AG04450 (cell line): ENCODE measurements at regions not wholly inside any gene's neighbourhood (a gene's known extent, or its start where the extent isn't known, plus 50 kb on each side); places are given as distances from the start of the nearest gene placed in this dataset.
"Not testable (repeated sequence)": the region's sequence is repeated elsewhere in the genome, so short reads cannot be mapped to it uniquely, and the experiment has no call there.

Experiments used
- CTCF ChIA-PET: fragments of 300-600, 350-600 bp; formaldehyde crosslinking; extraction: SDS; loops from one replicate; lab custom pipeline; 2022; ENCODE audit warnings: antibody characterized with exemption, inconsistent platforms; lab: Charles Lee
- POLR2A ChIA-PET: fragments of 350-600 bp; formaldehyde crosslinking; extraction: SDS; loops from one replicate; lab custom pipeline; 2021; ENCODE audit warnings: antibody characterized with exemption, inconsistent platforms; lab: Yijun Ruan, JAX
- DNase-seq: peaks from one replicate; pipeline ENCODE4 v3.0.0-alpha.2; 2011; ENCODE audit warnings: low read depth, low spot score
- H3K27ac ChIP-seq: one replicate; pipeline ENCODE4 v1.5.1; 2012; ENCODE audit warnings: low read depth, low read length, control low read depth
- H3K27me3 ChIP-seq: one replicate; pipeline ENCODE4 v1.6.0; 2012; ENCODE audit warnings: low read length; ENCODE audit not compliant: control insufficient read depth, insufficient read depth
- H3K4me3 ChIP-seq: 2 replicates; pipeline ENCODE4 v1.5.1; 2011; ENCODE audit warnings: mild to moderate bottlenecking, low read depth, low read length, control low read depth
- H3K9me3 ChIP-seq: 2 replicates; pipeline ENCODE4 v1.5.1; 2012; ENCODE audit warnings: low read length; ENCODE audit not compliant: control insufficient read depth, insufficient read depth
- TF ChIP-seq, protein P1 (sequence below): IDR thresholded peaks from 2 replicates; pipeline ENCODE4 v1.5.1; 2011; ENCODE audit warnings: low read depth, low read length, control low read depth, inconsistent platforms

DNA sequence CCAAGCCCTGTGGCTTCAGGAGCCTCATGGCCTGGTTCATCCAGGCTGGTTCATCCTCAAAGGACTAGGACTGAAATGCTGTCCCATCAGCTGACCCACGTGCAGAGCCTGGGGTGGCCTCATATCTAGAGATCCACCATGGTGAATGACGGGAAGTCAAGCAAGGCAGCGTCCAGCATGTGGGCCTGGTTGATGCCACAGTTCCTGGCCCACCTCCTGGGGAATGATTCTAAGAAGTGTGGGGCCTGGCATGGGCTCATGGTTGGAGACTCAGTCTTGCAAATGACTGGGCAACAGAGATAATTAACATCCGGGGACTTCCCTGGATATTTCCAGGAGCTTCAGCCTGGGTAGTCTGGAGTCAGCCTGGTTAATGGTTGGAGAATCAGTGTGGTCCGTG lies 302.4 kb upstream of the SFSWAP start:
- ChIA-PET POLR2A (no interaction called here), CTCF (no interaction called here)
- H3K27ac ChIP-seq = no peak overlapping the region

DNA sequence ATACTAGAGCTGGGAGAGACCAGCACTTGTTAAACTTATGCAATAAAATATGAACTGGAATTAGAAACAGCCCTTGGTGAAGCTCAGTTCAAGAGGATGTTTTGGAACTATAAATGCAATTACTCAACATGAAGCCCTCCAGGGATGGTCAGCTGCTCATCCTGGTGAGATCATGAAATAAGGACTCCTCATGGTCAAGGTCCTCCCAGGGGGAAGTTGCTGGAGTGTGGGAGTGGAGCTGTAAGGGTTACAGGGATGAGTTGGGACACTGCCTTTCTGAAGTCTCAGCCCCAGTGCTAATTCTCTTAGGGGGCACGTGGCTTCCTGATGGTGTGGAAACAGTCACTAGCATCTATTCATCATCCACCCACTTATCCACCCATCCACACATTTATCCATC lies 301.7 kb upstream of the SFSWAP start:
- no peak overlapping the region for H3K27ac ChIP-seq
- POLR2A ChIA-PET = no interaction called here
- H3K9me3 ChIP-seq = peaks cover 68% of the 10 kb centered on the region
- TF ChIP-seq, protein P1, sequence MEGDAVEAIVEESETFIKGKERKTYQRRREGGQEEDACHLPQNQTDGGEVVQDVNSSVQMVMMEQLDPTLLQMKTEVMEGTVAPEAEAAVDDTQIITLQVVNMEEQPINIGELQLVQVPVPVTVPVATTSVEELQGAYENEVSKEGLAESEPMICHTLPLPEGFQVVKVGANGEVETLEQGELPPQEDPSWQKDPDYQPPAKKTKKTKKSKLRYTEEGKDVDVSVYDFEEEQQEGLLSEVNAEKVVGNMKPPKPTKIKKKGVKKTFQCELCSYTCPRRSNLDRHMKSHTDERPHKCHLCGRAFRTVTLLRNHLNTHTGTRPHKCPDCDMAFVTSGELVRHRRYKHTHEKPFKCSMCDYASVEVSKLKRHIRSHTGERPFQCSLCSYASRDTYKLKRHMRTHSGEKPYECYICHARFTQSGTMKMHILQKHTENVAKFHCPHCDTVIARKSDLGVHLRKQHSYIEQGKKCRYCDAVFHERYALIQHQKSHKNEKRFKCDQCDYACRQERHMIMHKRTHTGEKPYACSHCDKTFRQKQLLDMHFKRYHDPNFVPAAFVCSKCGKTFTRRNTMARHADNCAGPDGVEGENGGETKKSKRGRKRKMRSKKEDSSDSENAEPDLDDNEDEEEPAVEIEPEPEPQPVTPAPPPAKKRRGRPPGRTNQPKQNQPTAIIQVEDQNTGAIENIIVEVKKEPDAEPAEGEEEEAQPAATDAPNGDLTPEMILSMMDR = no peak
- DNase-seq = no peak
- CTCF ChIA-PET = no interaction called here
- H3K27me3 ChIP-seq = no peaks in the 10 kb centered on the region
- no peak overlapping the region for H3K4me3 ChIP-seq

More for the DNA sequence above, 302.4 kb upstream of the SFSWAP start:
- Histone ChIP-seq H3K4me3 (no peak overlapping the region), H3K9me3 (peaks cover 73% of the 10 kb centered on the region), H3K27me3 (no peaks in the 10 kb centered on the region)
- DNase-seq = no peak
- TF ChIP-seq, protein P1 = no peak

DNA sequence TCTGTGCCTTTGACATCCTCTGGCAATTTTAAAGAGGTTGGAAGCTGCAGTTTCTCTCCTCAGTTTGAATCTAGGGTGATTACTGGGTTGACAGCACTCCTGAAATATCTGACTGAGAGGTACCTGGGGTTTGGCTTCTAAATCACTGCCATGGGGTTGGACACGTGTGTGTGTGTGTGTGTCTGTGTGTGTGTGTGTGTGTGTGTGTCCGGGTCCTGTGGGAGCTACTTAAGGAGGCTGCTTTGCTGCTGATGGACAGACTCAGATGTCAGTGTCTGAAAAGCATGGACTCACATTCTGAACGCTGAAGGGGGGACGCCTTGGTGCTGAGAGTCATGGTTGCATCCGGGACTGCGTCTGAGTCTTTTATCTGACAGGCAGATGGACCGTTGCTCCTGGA lies 299.1 kb upstream of the SFSWAP start:
- POLR2A ChIA-PET, DNase-seq, CTCF ChIA-PET, H3K27me3 ChIP-seq, H3K27ac ChIP-seq, H3K4me3 ChIP-seq: not testable (repeated sequence)
- peaks cover 61% of the 10 kb centered on the region for H3K9me3 ChIP-seq

DNA sequence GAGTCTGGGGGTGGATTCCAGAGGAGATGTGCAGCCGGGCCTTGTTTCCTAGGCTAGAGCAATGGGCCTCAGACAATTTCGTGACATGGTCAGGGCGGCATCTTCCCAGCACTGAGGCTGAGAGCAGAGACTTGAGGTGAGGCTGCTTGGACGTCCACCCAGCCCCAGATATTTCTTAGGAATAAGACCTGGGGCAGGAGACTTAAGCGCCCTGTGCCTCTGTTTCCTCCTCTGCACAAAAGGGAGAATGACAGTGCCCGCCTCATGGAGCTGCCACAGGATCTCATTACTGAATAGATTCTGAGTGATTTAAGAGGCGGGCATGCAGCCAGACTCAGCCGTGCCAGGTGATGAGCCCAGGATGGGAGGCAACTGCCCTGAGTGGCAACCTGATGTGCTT lies 297.9 kb upstream of the SFSWAP start:
- DNase-seq = no peak
- Histone ChIP-seq H3K9me3 (peaks cover 57% of the 10 kb centered on the region), H3K4me3 (no peak overlapping the region), H3K27me3 (no peaks in the 10 kb centered on the region), H3K27ac (no peak overlapping the region)
- TF ChIP-seq, protein P1 = no peak
- ChIA-PET CTCF (no interaction called here), POLR2A (no interaction called here)

DNA sequence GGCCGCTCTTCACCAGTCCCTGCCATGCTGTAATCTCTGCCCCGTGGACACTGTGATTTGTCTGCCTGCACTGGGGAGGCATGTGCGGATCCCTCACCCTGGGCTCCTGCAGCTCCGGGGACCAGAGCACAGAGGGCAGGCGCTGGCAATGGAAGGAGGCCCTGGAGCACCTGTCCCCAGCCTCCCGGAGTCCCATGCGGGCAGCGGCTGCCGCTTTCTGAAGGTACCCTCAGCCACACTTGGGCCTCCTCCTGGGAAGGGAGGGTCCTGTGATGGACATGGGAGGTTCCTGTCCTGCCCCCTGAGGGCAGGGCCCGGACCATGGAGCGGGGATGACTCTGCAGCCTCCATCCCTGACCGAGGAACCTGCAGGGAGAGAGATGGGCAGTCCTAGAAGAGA lies 297.4 kb upstream of the SFSWAP start:
- no peak for DNase-seq
- TF ChIP-seq, protein P1 = no peak
- CTCF ChIA-PET = no interaction called here

DNA sequence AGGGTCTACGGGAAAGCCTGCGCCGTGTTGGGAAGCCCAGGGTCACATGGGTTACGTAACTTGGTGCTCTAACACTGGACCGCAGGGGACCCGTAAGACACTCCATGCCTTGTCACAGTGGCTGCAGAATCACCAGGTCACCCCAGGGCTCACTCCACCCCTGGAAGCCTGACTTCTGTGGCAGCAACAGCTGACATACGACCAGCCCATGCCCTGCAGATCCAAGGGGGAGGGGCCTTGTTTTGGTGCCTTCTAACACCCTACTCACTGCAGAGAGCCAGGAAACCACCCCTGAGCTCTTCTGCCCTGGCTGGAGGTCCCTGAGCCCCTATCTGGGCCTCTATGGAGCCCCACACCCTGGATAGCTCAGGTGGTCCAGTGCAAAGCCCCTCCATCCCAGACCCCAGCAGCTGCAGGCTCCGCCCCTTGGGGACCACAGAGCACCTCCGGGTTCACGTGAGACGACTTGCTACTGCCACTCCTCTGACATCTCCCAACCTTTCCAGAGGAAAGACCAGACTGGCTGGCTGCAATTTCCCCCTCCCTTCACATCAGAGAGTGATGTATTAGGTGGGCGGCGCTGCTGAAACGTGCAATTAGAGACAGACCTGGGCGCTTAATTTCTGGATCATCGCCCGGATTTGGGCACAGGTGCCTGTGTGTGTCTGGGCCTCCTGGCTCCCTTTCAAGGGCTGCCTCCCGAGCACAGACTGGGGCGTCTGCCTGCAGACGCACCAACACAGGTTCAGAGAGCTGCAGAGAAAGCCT lies 296.6 kb upstream of the SFSWAP start:
- H3K9me3 ChIP-seq = peaks cover 50% of the 10 kb centered on the region
- DNase-seq, H3K27me3 ChIP-seq, POLR2A ChIA-PET, CTCF ChIA-PET, H3K4me3 ChIP-seq, H3K27ac ChIP-seq: not testable (repeated sequence)

More for the DNA sequence above, 297.4 kb upstream of the SFSWAP start:
- H3K27ac ChIP-seq = no peak overlapping the region
- peaks cover 52% of the 10 kb centered on the region for H3K9me3 ChIP-seq
- H3K4me3 ChIP-seq = no peak overlapping the region
- POLR2A ChIA-PET = no interaction called here
- H3K27me3 ChIP-seq = no peaks in the 10 kb centered on the region
